RWPE2 (cell line): ENCODE measurements at regions not wholly inside any gene's neighbourhood (a gene's known extent, or its start where the extent isn't known, plus 50 kb on each side); places are given as distances from the start of the nearest gene placed in this dataset.
"Not testable (repeated sequence)": the region's sequence is repeated elsewhere in the genome, so short reads cannot be mapped to it uniquely, and the experiment has no call there.

ENCODE experiments used
- ATAC-seq: fragments of 200-7000 bp; cut with Tn5 transposase; 3 replicates; pipeline ENCODE4 v1.9.1; 2021; ENCODE audit warnings: low read depth
- DNase-seq: peaks from one replicate; pipeline ENCODE4 v3.0.0-alpha.2; 2020; ENCODE audit warnings: low spot score
- H3K27ac ChIP-seq: fragments of 450-650 bp; 2 replicates; pipeline ENCODE4 v1.5.1; 2017; ENCODE audit warnings: mild to moderate bottlenecking; ENCODE audit not compliant: poor library complexity, severe bottlenecking
- H3K27me3 ChIP-seq: fragments of 250-450 bp; sonication (Bioruptor Pico); 2 replicates; pipeline ENCODE4 v1.5.1; 2021; ENCODE audit warnings: mild to moderate bottlenecking, moderate library complexity; ENCODE audit not compliant: insufficient read depth, poor library complexity, severe bottlenecking
- H3K36me3 ChIP-seq: fragments of 250-450 bp; sonication (Bioruptor Pico); 2 replicates; pipeline ENCODE4 v1.5.1; 2020; ENCODE audit warnings: low read depth, mild to moderate bottlenecking, moderate library complexity
- H3K4me1 ChIP-seq: fragments of 250-450 bp; sonication (Bioruptor Pico); 2 replicates; pipeline ENCODE4 v1.5.1; 2021; ENCODE audit warnings: mild to moderate bottlenecking, moderate library complexity; ENCODE audit not compliant: insufficient read depth, poor library complexity, severe bottlenecking
- H3K4me3 ChIP-seq: fragments of 250-450 bp; sonication (Bioruptor Pico); 2 replicates; pipeline ENCODE4 v1.5.1; 2021; ENCODE audit warnings: mild to moderate bottlenecking, moderate library complexity; ENCODE audit not compliant: severe bottlenecking
- H3K9me3 ChIP-seq: fragments of 250-450 bp; sonication (Bioruptor Pico); 2 replicates; pipeline ENCODE4 v1.5.1; 2021; ENCODE audit warnings: mild to moderate bottlenecking, moderate library complexity; ENCODE audit not compliant: severe bottlenecking
- TF ChIP-seq, protein P1 (sequence below): fragments of 450-650 bp; IDR thresholded peaks from one replicate; pipeline ENCODE4 v1.5.1; 2017; ENCODE audit warnings: mild to moderate bottlenecking, moderate library complexity; ENCODE audit not compliant: poor library complexity, severe bottlenecking

DNA sequence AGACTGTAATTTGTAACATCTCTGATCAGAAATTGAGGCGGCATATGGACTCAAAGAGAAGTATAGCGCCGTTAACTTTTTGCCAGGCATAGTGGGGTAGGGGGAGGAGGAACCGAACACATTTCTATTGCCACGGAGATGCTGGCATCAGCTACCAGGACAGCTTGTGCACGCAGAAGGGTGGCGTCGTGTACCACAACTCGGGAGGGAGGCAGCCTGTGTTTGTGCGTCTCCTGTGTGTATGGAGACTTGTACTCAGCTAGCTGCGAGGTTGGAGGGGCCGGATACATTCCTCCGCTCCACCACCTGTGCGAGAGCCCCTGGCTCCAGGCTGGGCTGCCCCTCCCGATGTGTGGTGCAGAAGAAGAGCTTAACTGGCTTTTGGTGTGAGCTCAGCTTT is 634.8 kb downstream of the TYW1 start:
- ATAC-seq (no peak), DNase-seq (no peak)
- TF ChIP-seq, protein P1, sequence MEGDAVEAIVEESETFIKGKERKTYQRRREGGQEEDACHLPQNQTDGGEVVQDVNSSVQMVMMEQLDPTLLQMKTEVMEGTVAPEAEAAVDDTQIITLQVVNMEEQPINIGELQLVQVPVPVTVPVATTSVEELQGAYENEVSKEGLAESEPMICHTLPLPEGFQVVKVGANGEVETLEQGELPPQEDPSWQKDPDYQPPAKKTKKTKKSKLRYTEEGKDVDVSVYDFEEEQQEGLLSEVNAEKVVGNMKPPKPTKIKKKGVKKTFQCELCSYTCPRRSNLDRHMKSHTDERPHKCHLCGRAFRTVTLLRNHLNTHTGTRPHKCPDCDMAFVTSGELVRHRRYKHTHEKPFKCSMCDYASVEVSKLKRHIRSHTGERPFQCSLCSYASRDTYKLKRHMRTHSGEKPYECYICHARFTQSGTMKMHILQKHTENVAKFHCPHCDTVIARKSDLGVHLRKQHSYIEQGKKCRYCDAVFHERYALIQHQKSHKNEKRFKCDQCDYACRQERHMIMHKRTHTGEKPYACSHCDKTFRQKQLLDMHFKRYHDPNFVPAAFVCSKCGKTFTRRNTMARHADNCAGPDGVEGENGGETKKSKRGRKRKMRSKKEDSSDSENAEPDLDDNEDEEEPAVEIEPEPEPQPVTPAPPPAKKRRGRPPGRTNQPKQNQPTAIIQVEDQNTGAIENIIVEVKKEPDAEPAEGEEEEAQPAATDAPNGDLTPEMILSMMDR = no peak
- Histone ChIP-seq H3K27ac (no peak overlapping the region), H3K9me3 (no peaks in the 10 kb centered on the region), H3K4me1 (no peaks in the 10 kb centered on the region), H3K27me3 (no peaks in the 10 kb centered on the region), H3K4me3 (no peak overlapping the region), H3K36me3 (no peaks in the 10 kb centered on the region)

DNA sequence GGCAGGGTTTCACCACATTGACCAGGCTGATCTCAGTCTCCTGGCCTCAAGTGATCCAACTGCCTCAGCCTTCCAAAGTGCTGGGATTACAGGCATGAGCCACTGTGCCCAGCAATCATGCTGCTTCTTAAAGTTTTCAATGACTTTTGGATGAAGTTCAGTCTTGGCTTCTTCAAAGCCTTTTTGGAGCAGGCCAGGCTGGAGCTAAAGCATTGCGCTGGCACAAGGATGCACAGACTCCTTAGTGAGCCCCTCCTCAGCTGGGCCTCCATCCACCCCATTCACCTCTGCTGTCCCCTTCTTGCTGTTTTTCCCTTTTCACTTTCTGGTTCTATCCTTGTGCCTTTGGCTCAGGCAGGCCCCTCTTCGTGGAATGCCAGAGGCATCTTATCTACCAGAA is 638.6 kb downstream of the TYW1 start:
- H3K4me1 ChIP-seq = no peaks in the 10 kb centered on the region
- TF ChIP-seq, protein P1 = no peak
- ATAC-seq (no peak), DNase-seq (no peak)
- H3K36me3 ChIP-seq = no peaks in the 10 kb centered on the region
- no peak overlapping the region for H3K27ac ChIP-seq
- H3K9me3 ChIP-seq = no peaks in the 10 kb centered on the region
- no peak overlapping the region for H3K4me3 ChIP-seq
- no peaks in the 10 kb centered on the region for H3K27me3 ChIP-seq

DNA sequence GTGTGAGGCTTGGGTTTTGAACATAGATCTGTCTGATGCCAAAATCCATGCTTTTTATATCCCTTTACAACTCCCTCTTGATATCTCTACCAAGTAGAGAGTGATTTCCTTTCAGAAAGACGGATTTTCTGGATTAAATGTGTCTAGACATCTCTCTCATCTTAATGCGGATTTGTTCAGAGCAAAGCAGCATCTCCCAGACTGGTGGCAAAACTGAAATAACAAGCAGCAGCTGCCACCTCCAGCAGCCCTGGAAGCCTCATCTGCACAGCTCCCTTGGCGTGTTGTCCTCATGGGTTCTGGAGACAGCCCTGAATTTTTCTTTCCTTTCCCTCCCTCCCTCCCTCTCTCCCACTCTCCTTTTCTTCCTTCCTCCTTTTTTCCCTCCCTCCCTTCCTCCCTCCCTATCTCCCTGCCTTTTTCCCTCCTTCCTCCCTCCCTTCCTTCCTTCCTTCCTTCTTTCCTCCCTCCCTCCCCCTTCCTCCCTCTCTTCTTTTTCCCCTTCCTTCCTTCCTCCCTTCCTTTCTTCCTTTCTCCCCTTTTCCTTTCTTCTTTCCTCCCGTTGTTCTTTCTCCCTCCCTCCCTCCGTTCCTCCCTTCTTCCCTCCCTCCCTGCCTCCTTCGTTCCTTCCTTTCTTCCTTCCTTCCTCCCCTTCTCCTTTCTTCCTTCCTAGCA is 639.9 kb downstream of the TYW1 start:
- Histone ChIP-seq H3K27me3 (no peaks in the 10 kb centered on the region), H3K9me3 (no peaks in the 10 kb centered on the region), H3K4me3 (no peak overlapping the region), H3K27ac (no peak overlapping the region), H3K4me1 (no peaks in the 10 kb centered on the region), H3K36me3 (no peaks in the 10 kb centered on the region)
- DNase-seq (no peak), ATAC-seq (no peak)
- TF ChIP-seq, protein P1 = no peak

- no peak for DNase-seq
These were observed 640.4 kb downstream of the TYW1 start for GRCh38 chr7:67637023-67637358.

GRCh38 chr7:67642542-67642941 is 645.9 kb downstream of the TYW1 start:
- ATAC-seq = not testable (repeated sequence)

More at GRCh38 chr7:67637023-67637358, 640.4 kb downstream of the TYW1 start:
- no peak overlapping the region for H3K4me3 ChIP-seq
- no peaks in the 10 kb centered on the region for H3K9me3 ChIP-seq
- H3K27ac ChIP-seq = no peak overlapping the region
- no peaks in the 10 kb centered on the region for H3K36me3 ChIP-seq
- no peaks in the 10 kb centered on the region for H3K27me3 ChIP-seq
- no peaks in the 10 kb centered on the region for H3K4me1 ChIP-seq
- TF ChIP-seq, protein P1 = no peak
- ATAC-seq = no peak

More at GRCh38 chr7:67642542-67642941, 645.9 kb downstream of the TYW1 start:
- H3K27me3 ChIP-seq, H3K36me3 ChIP-seq, H3K9me3 ChIP-seq, H3K4me3 ChIP-seq, H3K27ac ChIP-seq, H3K4me1 ChIP-seq, DNase-seq: not testable (repeated sequence)
